ENCODE measurements at regions not wholly inside any gene's neighbourhood (a gene's known extent, or its start where the extent isn't known, plus 50 kb on each side); places are given as distances from the start of the nearest gene placed in this dataset.

DNA sequence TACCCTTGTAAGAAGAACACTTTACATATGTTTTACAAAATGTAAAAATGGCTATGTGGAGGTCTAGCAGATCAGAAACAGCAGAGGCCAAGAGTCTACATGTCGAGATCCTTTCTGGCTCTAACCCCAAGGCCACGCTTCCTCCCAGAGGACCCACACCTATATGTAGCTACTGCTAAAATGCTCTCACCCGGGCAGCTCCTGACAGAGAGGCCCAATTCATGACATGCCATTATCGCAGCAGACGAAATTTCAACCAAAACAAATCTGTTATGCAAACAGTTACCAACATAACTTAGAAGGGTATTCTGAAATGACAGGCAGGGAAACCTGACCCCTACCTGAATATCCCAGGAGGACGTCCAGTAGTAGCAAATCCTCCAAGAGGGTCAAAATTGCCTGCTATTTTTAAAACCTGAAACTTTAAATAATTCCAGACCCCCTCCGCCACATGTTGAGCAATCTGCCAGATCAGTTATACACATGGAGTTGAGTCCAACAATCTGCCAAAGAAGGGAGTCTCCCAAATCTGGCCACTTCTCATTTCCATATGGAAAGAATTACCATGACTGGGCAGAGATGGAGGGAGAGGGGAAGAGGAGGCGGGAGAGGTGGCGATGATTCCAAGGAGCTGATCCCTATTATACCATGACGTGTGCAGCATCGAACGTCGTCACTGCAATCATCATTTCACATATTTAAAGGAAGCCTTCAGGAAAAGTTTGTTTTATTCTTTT is 192.9 kb upstream of the TBL1X start:
- TF ChIP-seq, protein P1, sequence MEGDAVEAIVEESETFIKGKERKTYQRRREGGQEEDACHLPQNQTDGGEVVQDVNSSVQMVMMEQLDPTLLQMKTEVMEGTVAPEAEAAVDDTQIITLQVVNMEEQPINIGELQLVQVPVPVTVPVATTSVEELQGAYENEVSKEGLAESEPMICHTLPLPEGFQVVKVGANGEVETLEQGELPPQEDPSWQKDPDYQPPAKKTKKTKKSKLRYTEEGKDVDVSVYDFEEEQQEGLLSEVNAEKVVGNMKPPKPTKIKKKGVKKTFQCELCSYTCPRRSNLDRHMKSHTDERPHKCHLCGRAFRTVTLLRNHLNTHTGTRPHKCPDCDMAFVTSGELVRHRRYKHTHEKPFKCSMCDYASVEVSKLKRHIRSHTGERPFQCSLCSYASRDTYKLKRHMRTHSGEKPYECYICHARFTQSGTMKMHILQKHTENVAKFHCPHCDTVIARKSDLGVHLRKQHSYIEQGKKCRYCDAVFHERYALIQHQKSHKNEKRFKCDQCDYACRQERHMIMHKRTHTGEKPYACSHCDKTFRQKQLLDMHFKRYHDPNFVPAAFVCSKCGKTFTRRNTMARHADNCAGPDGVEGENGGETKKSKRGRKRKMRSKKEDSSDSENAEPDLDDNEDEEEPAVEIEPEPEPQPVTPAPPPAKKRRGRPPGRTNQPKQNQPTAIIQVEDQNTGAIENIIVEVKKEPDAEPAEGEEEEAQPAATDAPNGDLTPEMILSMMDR (IDR thresholded peaks at IDR 0.05) = no peak
- no peak for TF ChIP-seq POLR2A (IDR thresholded peaks at IDR 0.05)

Measured in right lobe of liver (tissue), 4 donors.